Activated CD8-positive, alpha-beta memory T cell treated with anti-CD3 and anti-CD28 coated beads, Interleukin-2, amount 10 ng/mL, durations not matched to agents 7 days and 5 days (primary cell): ENCODE measurements at regions not wholly inside any gene's neighbourhood (a gene's known extent, or its start where the extent isn't known, plus 50 kb on each side); places are given as distances from the start of the nearest gene placed in this dataset.

Experiments
- ATAC-seq: fragments of 150-1000 bp; cut with Tn5 transposase; one replicate; pipeline ENCODE4 v1.10.0; 2021; ENCODE audit warnings: moderate library complexity
- CTCF ChIA-PET: fragments of 350-600 bp; sonication (Branson Sonifier 250); formaldehyde crosslinking; loops from one replicate; lab custom pipeline; 2021; ENCODE audit warnings: antibody characterized with exemption; lab: Charles Lee
- DNase-seq: peaks from one replicate; pipeline ENCODE4 v3.0.0-alpha.2; 2020
- H3K27ac Mint-ChIP-seq: one replicate; pipeline ENCODE4 v1.8.0; 2021; ENCODE audit warnings: mild to moderate bottlenecking, mixed read lengths
- H3K27me3 Mint-ChIP-seq: one replicate; pipeline ENCODE4 v1.8.0; 2021; ENCODE audit warnings: mixed read lengths
- H3K36me3 Mint-ChIP-seq: one replicate; pipeline ENCODE4 v1.8.0; 2021; ENCODE audit warnings: mild to moderate bottlenecking, mixed read lengths
- H3K4me1 Mint-ChIP-seq: one replicate; pipeline ENCODE4 v1.8.0; 2021; ENCODE audit warnings: mixed read lengths
- H3K4me3 Mint-ChIP-seq: one replicate; pipeline ENCODE4 v1.8.0; 2021; ENCODE audit warnings: mild to moderate bottlenecking, moderate library complexity, mixed read lengths
- H3K9me3 Mint-ChIP-seq: one replicate; pipeline ENCODE4 v1.8.0; 2022; ENCODE audit warnings: low read depth, mixed read lengths

- H3K9me3 Mint-ChIP-seq = peaks cover 19% of the 10 kb centered on the region
Measured at GRCh38 chr18:40631319-40631718, 1323.7 kb upstream of the PIK3C3 start.

GRCh38 chr18:40630496-40630895 lies 1324.5 kb upstream of the PIK3C3 start:
- CTCF ChIA-PET = no interaction called here
- Mint-ChIP-seq H3K4me1 (no peaks in the 10 kb centered on the region), H3K27me3 (no peaks in the 10 kb centered on the region), H3K9me3 (peaks cover 20% of the 10 kb centered on the region), H3K4me3 (no peak overlapping the region), H3K27ac (no peak overlapping the region), H3K36me3 (no peaks in the 10 kb centered on the region)
- no peak for DNase-seq
- no peak for ATAC-seq

More at GRCh38 chr18:40631319-40631718, 1323.7 kb upstream of the PIK3C3 start:
- DNase-seq (no peak), ATAC-seq (no peak)
- Mint-ChIP-seq H3K4me1 (no peaks in the 10 kb centered on the region), H3K36me3 (no peaks in the 10 kb centered on the region), H3K27ac (no peak overlapping the region), H3K27me3 (no peaks in the 10 kb centered on the region), H3K4me3 (no peak overlapping the region)
- CTCF ChIA-PET = no interaction called here

DNA sequence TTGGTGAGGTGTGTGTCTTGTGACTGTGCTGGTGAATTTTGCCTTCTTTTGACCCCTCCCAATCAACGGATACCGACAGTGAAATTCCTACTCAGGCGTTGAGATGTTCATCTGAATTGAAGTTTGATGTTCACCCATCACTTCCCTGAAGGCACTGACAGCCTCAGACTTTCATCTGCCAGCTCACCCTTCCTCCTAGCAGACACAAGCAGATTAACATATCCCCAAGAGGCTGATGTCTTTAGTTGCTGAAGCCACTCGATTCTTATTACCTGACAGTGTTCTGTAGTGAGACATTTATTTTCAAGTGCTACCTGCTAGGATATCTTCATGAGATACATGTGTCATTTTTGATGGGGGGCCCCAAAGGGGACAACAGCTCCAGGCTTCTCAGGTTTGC lies 1330.1 kb upstream of the PIK3C3 start:
- no peak overlapping the region for H3K27ac Mint-ChIP-seq
- H3K4me3 Mint-ChIP-seq = no peak overlapping the region
- H3K27me3 Mint-ChIP-seq = no peaks in the 10 kb centered on the region
- no peak for DNase-seq
- no peaks in the 10 kb centered on the region for H3K4me1 Mint-ChIP-seq
- H3K9me3 Mint-ChIP-seq = peaks cover 14% of the 10 kb centered on the region
- no peaks in the 10 kb centered on the region for H3K36me3 Mint-ChIP-seq
- CTCF ChIA-PET = no interaction called here
- no peak for ATAC-seq

DNA sequence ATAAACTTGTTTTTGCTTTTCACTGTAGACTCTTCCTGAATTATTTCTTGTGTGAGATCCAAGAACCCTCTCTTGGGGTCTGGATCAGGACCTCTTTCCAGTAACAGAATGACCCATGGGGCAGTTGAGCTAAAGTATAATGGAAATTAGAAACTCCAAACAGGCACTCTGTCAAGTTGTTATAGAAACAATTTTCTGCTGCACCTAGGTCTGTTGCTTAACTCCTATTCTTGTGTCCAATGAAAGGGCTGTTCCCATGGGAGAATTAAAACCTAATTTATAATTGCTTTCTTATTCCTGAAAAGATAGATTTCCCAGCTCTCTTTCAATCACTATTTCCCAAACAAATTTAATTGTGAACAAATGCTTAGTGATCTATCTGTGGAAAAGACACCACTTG lies 1341.3 kb upstream of the PIK3C3 start:
- Mint-ChIP-seq H3K27me3 (no peaks in the 10 kb centered on the region), H3K27ac (no peak overlapping the region), H3K9me3 (peaks cover 8% of the 10 kb centered on the region), H3K4me1 (no peaks in the 10 kb centered on the region), H3K4me3 (no peak overlapping the region), H3K36me3 (no peaks in the 10 kb centered on the region)
- DNase-seq = no peak
- ATAC-seq = no peak
- CTCF ChIA-PET = no interaction called here

GRCh38 chr18:40612356-40612755 lies 1342.7 kb upstream of the PIK3C3 start:
- CTCF ChIA-PET = no interaction called here
- DNase-seq (no peak), ATAC-seq (no peak)
- Mint-ChIP-seq H3K4me1 (no peaks in the 10 kb centered on the region), H3K4me3 (no peak overlapping the region), H3K27me3 (no peaks in the 10 kb centered on the region), H3K36me3 (no peaks in the 10 kb centered on the region), H3K27ac (no peak overlapping the region), H3K9me3 (peaks cover 6% of the 10 kb centered on the region)

DNA sequence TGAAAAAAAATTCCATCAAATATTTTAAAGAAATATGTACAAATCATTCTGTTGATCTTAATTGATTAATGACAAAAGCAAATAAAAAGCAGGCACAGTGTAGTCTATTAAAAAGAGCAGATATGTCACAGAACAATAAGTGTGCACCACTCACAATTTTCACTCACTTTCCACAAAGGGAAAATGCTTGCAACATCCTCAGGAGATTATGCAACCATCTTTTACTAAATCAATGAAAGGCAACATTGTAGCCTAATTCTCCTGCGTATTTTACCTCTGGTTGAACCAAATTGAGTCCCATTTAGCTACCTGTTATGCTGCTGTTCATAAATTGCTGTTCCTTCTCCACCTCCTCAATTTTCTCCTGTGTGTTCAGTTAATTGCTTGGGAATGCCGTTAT lies 1346.8 kb upstream of the PIK3C3 start:
- no peak overlapping the region for H3K27ac Mint-ChIP-seq
- H3K27me3 Mint-ChIP-seq = no peaks in the 10 kb centered on the region
- no peaks in the 10 kb centered on the region for H3K4me1 Mint-ChIP-seq
- H3K9me3 Mint-ChIP-seq = peaks cover under 1% of the 10 kb centered on the region
- no peak for DNase-seq
- H3K4me3 Mint-ChIP-seq = no peak overlapping the region
- CTCF ChIA-PET = no interaction called here
- H3K36me3 Mint-ChIP-seq = no peaks in the 10 kb centered on the region
- ATAC-seq = no peak

DNA sequence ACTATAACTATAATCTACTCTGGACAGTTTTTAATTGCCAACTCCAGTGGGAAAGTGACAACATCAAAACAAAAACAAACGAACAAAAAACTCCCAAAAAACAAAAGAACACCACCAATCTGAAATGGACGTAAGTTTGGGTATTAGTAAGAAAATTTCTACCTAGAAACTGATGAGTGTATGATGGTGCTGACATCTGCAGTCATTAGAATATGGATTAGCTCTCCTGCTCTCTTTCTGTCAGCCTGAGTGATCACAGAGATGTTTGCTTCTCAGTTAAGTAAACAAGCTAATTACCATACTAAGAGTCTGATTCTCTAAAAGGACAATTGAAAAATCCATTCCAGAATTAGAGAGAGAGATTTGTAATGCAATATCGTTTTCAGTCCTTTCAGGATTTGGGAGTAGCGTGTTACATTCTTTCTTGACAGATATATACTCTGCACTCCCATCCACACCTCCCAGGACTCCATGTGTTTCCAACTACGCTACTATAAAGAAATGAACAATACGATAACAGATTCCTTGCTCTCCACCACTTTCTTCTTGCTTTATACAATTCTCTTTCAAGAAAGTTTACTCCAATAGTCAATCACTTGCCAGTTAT lies 1347.4 kb upstream of the PIK3C3 start:
- ATAC-seq = no peak
- no peak for DNase-seq
- Mint-ChIP-seq H3K4me1 (no peaks in the 10 kb centered on the region), H3K27me3 (no peaks in the 10 kb centered on the region), H3K9me3 (peaks cover 2% of the 10 kb centered on the region), H3K36me3 (no peaks in the 10 kb centered on the region), H3K27ac (no peak overlapping the region), H3K4me3 (no peak overlapping the region)
- CTCF ChIA-PET = no interaction called here

GRCh38 chr18:40606996-40607395 lies 1348.0 kb upstream of the PIK3C3 start:
- ATAC-seq (no peak), DNase-seq (no peak)
- CTCF ChIA-PET = no interaction called here
- Mint-ChIP-seq H3K9me3 (peaks cover 2% of the 10 kb centered on the region), H3K4me3 (no peak overlapping the region), H3K27ac (no peak overlapping the region), H3K27me3 (no peaks in the 10 kb centered on the region), H3K36me3 (no peaks in the 10 kb centered on the region), H3K4me1 (no peaks in the 10 kb centered on the region)

DNA sequence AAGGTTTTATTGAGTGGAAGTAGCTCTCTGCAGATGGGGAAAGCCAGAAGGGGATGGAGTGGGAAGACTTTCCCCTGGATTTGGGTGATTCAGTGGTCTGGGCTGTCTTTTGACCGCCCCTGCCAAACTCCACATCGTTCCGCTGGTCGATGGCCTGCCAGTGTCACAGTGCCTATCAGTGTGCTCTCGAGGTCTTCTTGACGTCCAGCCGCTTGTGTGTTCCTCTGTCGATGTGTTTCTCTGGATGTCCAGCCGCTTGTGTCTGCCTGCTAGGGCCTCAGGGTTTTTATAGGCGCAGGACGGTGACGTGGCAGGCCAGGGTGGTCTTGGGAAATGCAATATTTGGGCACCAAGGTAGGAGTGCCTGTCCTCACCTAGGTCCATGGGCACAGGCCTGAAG lies 1371.4 kb upstream of the PIK3C3 start:
- H3K27ac Mint-ChIP-seq = no peak overlapping the region
- peaks cover 4% of the 10 kb centered on the region for H3K9me3 Mint-ChIP-seq
- H3K4me1 Mint-ChIP-seq = no peaks in the 10 kb centered on the region
- H3K27me3 Mint-ChIP-seq = no peaks in the 10 kb centered on the region
- DNase-seq = no peak
- CTCF ChIA-PET = no interaction called here
- ATAC-seq = no peak
- H3K36me3 Mint-ChIP-seq = no peaks in the 10 kb centered on the region
- H3K4me3 Mint-ChIP-seq = no peak overlapping the region

- no peak for DNase-seq
- Mint-ChIP-seq H3K36me3 (no peaks in the 10 kb centered on the region), H3K27me3 (no peaks in the 10 kb centered on the region), H3K9me3 (peaks cover 4% of the 10 kb centered on the region), H3K4me1 (no peaks in the 10 kb centered on the region), H3K27ac (no peak overlapping the region), H3K4me3 (no peak overlapping the region)
- ATAC-seq = no peak
- CTCF ChIA-PET = no interaction called here
Measured at GRCh38 chr18:40582105-40582504, 1372.9 kb upstream of the PIK3C3 start.

DNA sequence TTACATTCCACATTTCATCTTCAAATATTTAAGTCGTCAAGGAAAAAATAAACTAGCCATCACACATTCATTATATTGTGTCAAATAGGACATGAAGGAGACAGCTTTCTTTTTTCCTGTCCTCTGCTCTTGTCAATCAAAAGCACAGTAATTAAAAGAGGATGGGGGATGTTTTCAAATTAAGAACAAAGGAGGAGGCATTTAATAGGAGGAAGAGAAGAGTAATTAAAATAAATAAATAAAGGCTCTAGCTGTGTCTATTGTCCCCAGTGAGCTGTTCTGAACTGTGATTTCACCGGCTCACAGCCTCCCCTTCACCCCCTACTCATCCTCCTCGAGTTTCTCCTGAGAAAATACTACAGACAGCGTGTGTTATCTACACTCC lies 1377.1 kb upstream of the PIK3C3 start:
- H3K36me3 Mint-ChIP-seq = no peaks in the 10 kb centered on the region
- CTCF ChIA-PET = no interaction called here
- H3K4me3 Mint-ChIP-seq = no peak overlapping the region
- H3K27ac Mint-ChIP-seq = no peak overlapping the region
- DNase-seq = no peak
- H3K27me3 Mint-ChIP-seq = no peaks in the 10 kb centered on the region
- no peak for ATAC-seq
- H3K9me3 Mint-ChIP-seq = peaks cover 6% of the 10 kb centered on the region
- no peaks in the 10 kb centered on the region for H3K4me1 Mint-ChIP-seq

DNA sequence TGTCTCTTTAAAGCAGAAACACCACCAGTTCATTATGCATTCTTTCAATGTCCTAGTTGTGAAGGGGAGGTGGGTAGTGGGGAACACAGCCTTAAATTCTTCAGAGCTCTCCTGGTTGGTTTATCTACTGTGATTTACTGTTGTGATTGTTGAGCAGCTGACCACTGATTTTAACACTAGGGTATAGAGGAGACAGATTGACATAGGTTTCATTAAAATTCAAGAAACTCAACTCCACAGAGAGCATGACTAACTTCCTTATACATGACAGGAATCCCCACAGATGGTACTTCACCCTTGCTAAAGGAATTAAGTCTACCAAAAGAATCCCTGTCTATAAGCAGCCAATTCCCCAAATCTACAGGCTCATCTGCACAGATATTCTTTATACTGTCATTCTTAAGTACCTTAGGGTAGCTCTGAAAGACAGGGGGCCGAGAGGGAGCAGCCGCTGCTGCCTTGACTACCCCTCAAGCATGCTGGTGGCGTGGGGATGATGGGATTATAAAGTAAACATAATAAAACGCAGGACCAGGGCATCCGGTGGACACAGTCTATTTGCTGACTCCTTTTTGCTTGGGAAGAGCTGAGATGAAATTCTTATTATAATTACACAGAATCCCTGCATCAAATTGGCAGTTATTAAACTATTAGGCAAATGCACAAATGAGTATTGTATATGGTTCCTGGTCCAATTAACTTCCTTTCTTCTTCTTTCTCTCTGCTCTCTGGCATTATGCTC lies 1377.6 kb upstream of the PIK3C3 start:
- no peak for DNase-seq
- Mint-ChIP-seq H3K9me3 (peaks cover 4% of the 10 kb centered on the region), H3K27me3 (no peaks in the 10 kb centered on the region), H3K4me3 (no peak overlapping the region), H3K4me1 (no peaks in the 10 kb centered on the region), H3K27ac (no peak overlapping the region), H3K36me3 (no peaks in the 10 kb centered on the region)
- CTCF ChIA-PET = no interaction called here
- ATAC-seq = no peak

- no peaks in the 10 kb centered on the region for H3K36me3 Mint-ChIP-seq
- CTCF ChIA-PET = no interaction called here
- ATAC-seq (no peak), DNase-seq (no peak)
- H3K4me1 Mint-ChIP-seq = no peaks in the 10 kb centered on the region
- H3K27me3 Mint-ChIP-seq = no peaks in the 10 kb centered on the region
- peaks cover 4% of the 10 kb centered on the region for H3K9me3 Mint-ChIP-seq
- no peak overlapping the region for H3K4me3 Mint-ChIP-seq
- H3K27ac Mint-ChIP-seq = no peak overlapping the region
Measured at GRCh38 chr18:40576507-40577115, 1378.4 kb upstream of the PIK3C3 start.

GRCh38 chr18:40570615-40571014 lies 1384.4 kb upstream of the PIK3C3 start:
- Mint-ChIP-seq H3K27me3 (no peaks in the 10 kb centered on the region), H3K9me3 (peaks cover 11% of the 10 kb centered on the region), H3K4me1 (no peaks in the 10 kb centered on the region), H3K36me3 (no peaks in the 10 kb centered on the region), H3K4me3 (no peak overlapping the region), H3K27ac (no peak overlapping the region)
- ATAC-seq = no peak
- DNase-seq = no peak
- CTCF ChIA-PET = interaction anchor here (0.7 kb wide), 1 partner anchor 152 kb away, joined by 3 read pairs; no protein-coding TSS in a partner anchor
